HL-60 (cell line): ENCODE measurements at regions not wholly inside any gene's neighbourhood (a gene's known extent, or its start where the extent isn't known, plus 50 kb on each side); places are given as distances from the start of the nearest gene placed in this dataset.

Source experiments
- DNase-seq, 2 experiments: peaks; one replicate each; pipeline ENCODE4 v3.0.0-alpha.2; 2010 to 2020; ENCODE audit warnings: low read depth in 1 of 2, low spot score in 1 of 2
- H3K27ac ChIP-seq: fragments of 250-450 bp; sonication (Bioruptor Pico); replicated peaks from 2 replicates; pipeline ENCODE4 v1.5.1; 2020; ENCODE audit warnings: mild to moderate bottlenecking, moderate library complexity
- H3K27me3 ChIP-seq: fragments of 250-450 bp; sonication (Bioruptor Pico); 2 replicates; pipeline ENCODE4 v1.5.1; 2021; ENCODE audit warnings: mild to moderate bottlenecking, moderate library complexity; ENCODE audit not compliant: insufficient read depth, poor library complexity, severe bottlenecking
- H3K4me3 ChIP-seq: replicated peaks from 2 replicates; pipeline ENCODE4 v1.5.1; 2011; ENCODE audit warnings: mild to moderate bottlenecking, control low read depth, low read length; ENCODE audit not compliant: insufficient read depth
- CTCF ChIP-seq: IDR thresholded peaks from one replicate; pipeline ENCODE4 v1.5.1; 2011; ENCODE audit warnings: low read length, control low read depth, inconsistent platforms; ENCODE audit not compliant: insufficient read depth
- GABPA ChIP-seq: IDR thresholded peaks from 2 replicates; pipeline ENCODE4 v1.6.1; 2012; ENCODE audit warnings: low read depth
- POLR2AphosphoS5 ChIP-seq: IDR thresholded peaks from 2 replicates; pipeline ENCODE4 v1.6.1; 2012; ENCODE audit warnings: low read depth
- REST ChIP-seq: IDR thresholded peaks from 2 replicates; pipeline ENCODE4 v1.6.1; 2012; ENCODE audit warnings: low read depth; ENCODE audit not compliant: insufficient replicate concordance
- SPI1 ChIP-seq: IDR thresholded peaks from 2 replicates; pipeline ENCODE4 v1.6.1; 2012; ENCODE audit warnings: low read depth, mild to moderate bottlenecking, borderline replicate concordance

GRCh38 chr15:96625256-96625655 is 294.8 kb downstream of the NR2F2 start:
- no peak overlapping the region for H3K4me3 ChIP-seq
- H3K27ac ChIP-seq: no peak overlapping the region
- no peak for DNase-seq
- H3K27me3 ChIP-seq: no peaks in the 10 kb centered on the region
- no peak for TF ChIP-seq REST
- no peak for TF ChIP-seq SPI1
- no peak for TF ChIP-seq GABPA
- TF ChIP-seq CTCF: no peak
- TF ChIP-seq POLR2AphosphoS5: no peak

- no peak for DNase-seq
- TF ChIP-seq SPI1: no peak
- TF ChIP-seq GABPA: no peak
- TF ChIP-seq POLR2AphosphoS5: no peak
- TF ChIP-seq REST: no peak
- no peak for TF ChIP-seq CTCF
- Histone ChIP-seq H3K27me3 (no peaks in the 10 kb centered on the region), H3K4me3 (no peak overlapping the region), H3K27ac (no peak overlapping the region)
Observed at GRCh38 chr15:96627031-96627568, 296.6 kb downstream of the NR2F2 start.

- TF ChIP-seq SPI1 (no peak), CTCF (no peak), GABPA (no peak), POLR2AphosphoS5 (no peak), REST (no peak)
- no peak overlapping the region for H3K4me3 ChIP-seq
- no peaks in the 10 kb centered on the region for H3K27me3 ChIP-seq
- H3K27ac ChIP-seq: no peak overlapping the region
- no peak for DNase-seq
Observed at GRCh38 chr15:96629511-96629910, 299.0 kb downstream of the NR2F2 start.
